Large intestine (tissue), 3 donors: ENCODE measurements at regions not wholly inside any gene's neighbourhood (a gene's known extent, or its start where the extent isn't known, plus 50 kb on each side); places are given as distances from the start of the nearest gene placed in this dataset.
A peak's percentile ranks its signal among the peaks of the same experiment; 100 is the strongest.
"Not testable (repeated sequence)": the region's sequence is repeated elsewhere in the genome, so short reads cannot be mapped to it uniquely, and the experiment has no call there.

Experiments used
- DNase-seq, 2 donors: peaks; one replicate each; pipeline versions ENCODE4 v3.0.0 to v3.0.0-alpha.2; 2013
- H3K27ac ChIP-seq: one replicate; pipeline ENCODE4 v1.5.1; 2013; ENCODE audit warnings: low read length
- H3K27me3 ChIP-seq: 2 replicates; pipeline ENCODE4 v1.6.1; 2013; ENCODE audit warnings: low read length; ENCODE audit not compliant: control insufficient read depth, insufficient read depth
- H3K36me3 ChIP-seq: 2 replicates; pipeline ENCODE4 v1.6.1; 2013; ENCODE audit warnings: low read length; ENCODE audit not compliant: control insufficient read depth, insufficient read depth
- H3K4me1 ChIP-seq: one replicate; pipeline ENCODE4 v1.6.1; 2013; ENCODE audit warnings: low read length; ENCODE audit not compliant: control insufficient read depth, insufficient read depth
- H3K4me3 ChIP-seq: one replicate; pipeline ENCODE4 v1.5.1; 2013; ENCODE audit warnings: low read length
- H3K9me3 ChIP-seq: one replicate; pipeline ENCODE4 v1.6.1; 2013; ENCODE audit warnings: mild to moderate bottlenecking, low read depth, low read length, moderate library complexity; ENCODE audit not compliant: control insufficient read depth
- WGBS: methylation state at CpG from one replicate; pipeline ENCODE4 v1.1.5; 2013; ENCODE audit warnings: low lambda C conversion rate; ENCODE audit not compliant: insufficient coverage; 5-methylcytosine and 5-hydroxymethylcytosine counted together

- Histone ChIP-seq H3K27ac (no peak overlapping the region), H3K9me3 (no peaks in the 10 kb centered on the region), H3K4me3 (no peak overlapping the region), H3K27me3 (no peaks in the 10 kb centered on the region), H3K36me3 (no peaks in the 10 kb centered on the region), H3K4me1 (no peaks in the 10 kb centered on the region)
- WGBS, result no CpG with 5 or more reads among the region's 5 CpGs
- peak; percentile 20 to 41 for DNase-seq
These were observed 495.1 kb downstream of the SETD4 start for GRCh38 chr21:35565204-35565611.

GRCh38 chr21:35563885-35564451 lies 496.4 kb downstream of the SETD4 start:
- peak; percentile 29 to 35 for DNase-seq
- Histone ChIP-seq H3K4me3 (no peak overlapping the region), H3K36me3 (no peaks in the 10 kb centered on the region), H3K4me1 (no peaks in the 10 kb centered on the region), H3K27me3 (no peaks in the 10 kb centered on the region), H3K9me3 (no peaks in the 10 kb centered on the region), H3K27ac (no peak overlapping the region)
- WGBS, result no CpG with 5 or more reads among the region's 10 CpGs

- no peak overlapping the region for H3K27ac ChIP-seq
- H3K9me3 ChIP-seq, result no peaks in the 10 kb centered on the region
- DNase-seq, result no peak
- no peak overlapping the region for H3K4me3 ChIP-seq
- H3K4me1 ChIP-seq, result no peaks in the 10 kb centered on the region
- H3K27me3 ChIP-seq, result no peaks in the 10 kb centered on the region
- H3K36me3 ChIP-seq, result no peaks in the 10 kb centered on the region
- 100% methylated on average over 2 of the region's 5 CpGs for WGBS
These were observed 497.4 kb downstream of the SETD4 start for GRCh38 chr21:35562876-35563275.

- Histone ChIP-seq H3K4me3 (no peak overlapping the region), H3K9me3 (no peaks in the 10 kb centered on the region), H3K27ac (no peak overlapping the region), H3K36me3 (no peaks in the 10 kb centered on the region), H3K4me1 (no peaks in the 10 kb centered on the region), H3K27me3 (no peaks in the 10 kb centered on the region)
- 100% methylated on average over 2 of the region's 4 CpGs for WGBS
- no peak for DNase-seq
These were observed 499.2 kb downstream of the SETD4 start for GRCh38 chr21:35561116-35561515.

- Histone ChIP-seq H3K27me3 (no peaks in the 10 kb centered on the region), H3K4me1 (no peaks in the 10 kb centered on the region), H3K9me3 (no peaks in the 10 kb centered on the region), H3K27ac (no peak overlapping the region), H3K36me3 (no peaks in the 10 kb centered on the region), H3K4me3 (no peak overlapping the region)
- no CpG with 5 or more reads among the region's 2 CpGs for WGBS
- DNase-seq, result no peak
These were observed 500.5 kb downstream of the SETD4 start for GRCh38 chr21:35559829-35560225.

- H3K9me3 ChIP-seq, result no peaks in the 10 kb centered on the region
- H3K4me1 ChIP-seq, result no peaks in the 10 kb centered on the region
- WGBS, result 89% methylated on average over 3 of the region's 9 CpGs
- H3K4me3 ChIP-seq, result no peak overlapping the region
- no peaks in the 10 kb centered on the region for H3K27me3 ChIP-seq
- DNase-seq, result no peak
- H3K27ac ChIP-seq, result no peak overlapping the region
- no peaks in the 10 kb centered on the region for H3K36me3 ChIP-seq
These were observed 501.0 kb downstream of the SETD4 start for GRCh38 chr21:35559128-35559828.

- no CpG with 5 or more reads among the region's 2 CpGs for WGBS
- no peak for DNase-seq
- no peaks in the 10 kb centered on the region for H3K27me3 ChIP-seq
- no peak overlapping the region for H3K27ac ChIP-seq
- no peaks in the 10 kb centered on the region for H3K9me3 ChIP-seq
- H3K36me3 ChIP-seq, result no peaks in the 10 kb centered on the region
- H3K4me3 ChIP-seq, result no peak overlapping the region
- H3K4me1 ChIP-seq, result no peaks in the 10 kb centered on the region
These were observed 503.8 kb downstream of the SETD4 start for GRCh38 chr21:35556536-35556935.

- H3K27me3 ChIP-seq, DNase-seq, H3K36me3 ChIP-seq, H3K4me3 ChIP-seq, H3K9me3 ChIP-seq, H3K4me1 ChIP-seq, H3K27ac ChIP-seq: not testable (repeated sequence)
- no CpG with 5 or more reads among the region's 3 CpGs for WGBS
These were observed 503.4 kb upstream of the RUNX1 start for GRCh38 chr21:35552483-35552882.

GRCh38 chr21:35548904-35549615 lies 500.0 kb upstream of the RUNX1 start:
- H3K4me3 ChIP-seq, result no peak overlapping the region
- H3K9me3 ChIP-seq, result no peaks in the 10 kb centered on the region
- H3K4me1 ChIP-seq, result peaks cover 12% of the 10 kb centered on the region
- no peaks in the 10 kb centered on the region for H3K27me3 ChIP-seq
- WGBS, result 100% methylated on average over 1 of the region's 5 CpGs
- no peak for DNase-seq
- no peaks in the 10 kb centered on the region for H3K36me3 ChIP-seq
- H3K27ac ChIP-seq, result no peak overlapping the region

- DNase-seq, result peak; percentile 68 to 89
- H3K4me3 ChIP-seq, result no peak overlapping the region
- WGBS, result 100% methylated on average over 2 of the region's 7 CpGs
- no peaks in the 10 kb centered on the region for H3K9me3 ChIP-seq
- no peaks in the 10 kb centered on the region for H3K36me3 ChIP-seq
- H3K27me3 ChIP-seq, result no peaks in the 10 kb centered on the region
- peaks cover 21% of the 10 kb centered on the region for H3K4me1 ChIP-seq
- H3K27ac ChIP-seq, result no peak overlapping the region
These were observed 499.1 kb upstream of the RUNX1 start for GRCh38 chr21:35547946-35548774.
